Breast epithelium (tissue), 3 donors: ENCODE measurements at regions not wholly inside any gene's neighbourhood (a gene's known extent, or its start where the extent isn't known, plus 50 kb on each side); places are given as distances from the start of the nearest gene placed in this dataset.

Source experiments
- POLR2AphosphoS5 ChIP-seq, 3 donors: sonication (generic); formaldehyde crosslinking; IDR thresholded peaks; one replicate each; pipeline ENCODE4 v1.6.1; 2017; ENCODE audit warnings: antibody characterized with exemption in 3 of 3
- TF ChIP-seq, protein P1 (sequence below), 3 donors: fragments of 450-650 bp; IDR thresholded peaks; one replicate each; pipeline ENCODE4 v1.5.1; 2016 to 2017; ENCODE audit warnings: antibody characterized with exemption in 3 of 3, mild to moderate bottlenecking in 3 of 3, moderate library complexity in 3 of 3

DNA sequence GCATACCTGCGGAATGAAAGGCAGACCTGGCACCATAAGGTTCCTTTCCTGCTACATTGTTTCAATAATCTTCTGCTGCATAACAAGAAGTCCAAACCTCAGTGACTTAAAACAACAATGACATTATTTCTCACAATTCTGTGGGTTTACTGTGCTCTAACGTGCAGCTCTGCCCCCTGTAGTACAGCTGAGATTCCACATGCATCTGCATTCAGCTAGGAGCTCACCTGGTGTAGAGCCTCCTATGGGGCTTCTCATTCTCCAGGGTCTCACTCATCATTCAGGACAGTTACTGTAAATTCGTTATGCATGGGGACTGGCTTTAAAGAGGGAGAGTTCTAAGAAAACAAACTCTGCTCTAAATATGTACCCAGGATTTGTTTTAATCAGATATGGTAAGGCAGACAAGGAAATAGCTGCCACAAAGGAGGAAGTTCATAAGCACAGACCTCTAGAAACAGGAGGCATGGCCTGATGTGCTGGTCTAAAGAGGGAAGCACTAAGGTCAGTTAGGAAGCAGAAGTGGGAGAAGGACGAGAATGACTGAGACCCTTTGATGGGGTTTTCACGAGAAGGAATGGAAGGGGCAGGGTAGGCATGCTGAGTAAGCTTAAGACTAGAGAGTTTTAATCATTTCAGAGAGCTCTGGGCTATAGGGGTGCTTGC is 347.0 kb downstream of the NEK10 start:
- TF ChIP-seq, protein P1, sequence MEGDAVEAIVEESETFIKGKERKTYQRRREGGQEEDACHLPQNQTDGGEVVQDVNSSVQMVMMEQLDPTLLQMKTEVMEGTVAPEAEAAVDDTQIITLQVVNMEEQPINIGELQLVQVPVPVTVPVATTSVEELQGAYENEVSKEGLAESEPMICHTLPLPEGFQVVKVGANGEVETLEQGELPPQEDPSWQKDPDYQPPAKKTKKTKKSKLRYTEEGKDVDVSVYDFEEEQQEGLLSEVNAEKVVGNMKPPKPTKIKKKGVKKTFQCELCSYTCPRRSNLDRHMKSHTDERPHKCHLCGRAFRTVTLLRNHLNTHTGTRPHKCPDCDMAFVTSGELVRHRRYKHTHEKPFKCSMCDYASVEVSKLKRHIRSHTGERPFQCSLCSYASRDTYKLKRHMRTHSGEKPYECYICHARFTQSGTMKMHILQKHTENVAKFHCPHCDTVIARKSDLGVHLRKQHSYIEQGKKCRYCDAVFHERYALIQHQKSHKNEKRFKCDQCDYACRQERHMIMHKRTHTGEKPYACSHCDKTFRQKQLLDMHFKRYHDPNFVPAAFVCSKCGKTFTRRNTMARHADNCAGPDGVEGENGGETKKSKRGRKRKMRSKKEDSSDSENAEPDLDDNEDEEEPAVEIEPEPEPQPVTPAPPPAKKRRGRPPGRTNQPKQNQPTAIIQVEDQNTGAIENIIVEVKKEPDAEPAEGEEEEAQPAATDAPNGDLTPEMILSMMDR (IDR thresholded peaks at IDR 0.05), result no peak
- TF ChIP-seq POLR2AphosphoS5 (IDR thresholded peaks at IDR 0.05), result no peak
